AG09319 (cell line): ENCODE measurements at regions not wholly inside any gene's neighbourhood (a gene's known extent, or its start where the extent isn't known, plus 50 kb on each side); places are given as distances from the start of the nearest gene placed in this dataset.
"Not testable (repeated sequence)": the region's sequence is repeated elsewhere in the genome, so short reads cannot be mapped to it uniquely, and the experiment has no call there.

ENCODE experiments used
- DNase-seq: peaks from one replicate; pipeline ENCODE4 v3.0.0-alpha.2; 2010; ENCODE audit warnings: low read depth; ENCODE audit errors: extremely low read depth
- CTCF ChIP-seq: IDR thresholded peaks from 2 replicates; pipeline ENCODE4 v1.5.1; 2011; ENCODE audit warnings: low read depth, mild to moderate bottlenecking, inconsistent platforms, low read length, moderate library complexity

- TF ChIP-seq CTCF = no peak
- DNase-seq = no peak
Observed at GRCh38 chr3:5762506-5762905, 575.0 kb downstream of the EDEM1 start.

GRCh38 chr3:5766848-5767247, 579.3 kb downstream of the EDEM1 start:
- no peak for TF ChIP-seq CTCF
- DNase-seq = no peak

- no peak for TF ChIP-seq CTCF
- DNase-seq = no peak
Observed at GRCh38 chr3:5767304-5767703, 579.8 kb downstream of the EDEM1 start.

GRCh38 chr3:5768281-5768945, 580.9 kb downstream of the EDEM1 start:
- TF ChIP-seq CTCF = no peak
- DNase-seq = no peak

- DNase-seq = no peak
- TF ChIP-seq CTCF = no peak
Observed at GRCh38 chr3:5769825-5770224, 582.3 kb downstream of the EDEM1 start.

GRCh38 chr3:5774337-5774736, 586.8 kb downstream of the EDEM1 start:
- no peak for TF ChIP-seq CTCF

GRCh38 chr3:5775100-5775499, 587.6 kb downstream of the EDEM1 start:
- DNase-seq = not testable (repeated sequence)

More at GRCh38 chr3:5774337-5774736, 586.8 kb downstream of the EDEM1 start:
- DNase-seq = no peak

- TF ChIP-seq CTCF = no peak
- no peak for DNase-seq
Observed at GRCh38 chr3:5784690-5785089, 597.2 kb downstream of the EDEM1 start.
